ENCODE measurements at regions not wholly inside any gene's neighbourhood (a gene's known extent, or its start where the extent isn't known, plus 50 kb on each side); places are given as distances from the start of the nearest gene placed in this dataset.
A peak's percentile ranks its signal among the peaks of the same experiment; 100 is the strongest.
"Not testable (repeated sequence)": the region's sequence is repeated elsewhere in the genome, so short reads cannot be mapped to it uniquely, and the experiment has no call there.

GRCh38 chr4:33948921-33949320 is 2295.4 kb downstream of the ARAP2 start:
- Histone ChIP-seq H3K4me1 (no peaks in the 10 kb centered on the region), H3K27me3 (no peaks in the 10 kb centered on the region), H3K4me3 (no peak overlapping the region), H3K9me3 (replicated peaks) (no peaks in the 10 kb centered on the region), H3K27ac (no peak overlapping the region), H3K36me3 (no peaks in the 10 kb centered on the region)
- no peak for DNase-seq

- H3K4me1 ChIP-seq; H3K36me3 ChIP-seq; DNase-seq; H3K9me3 ChIP-seq (replicated peaks); H3K27me3 ChIP-seq; H3K27ac ChIP-seq; H3K4me3 ChIP-seq: not testable (repeated sequence)
These were observed 2290.5 kb downstream of the ARAP2 start for GRCh38 chr4:33953848-33954247.

- H3K9me3 ChIP-seq (replicated peaks): no peaks in the 10 kb centered on the region; the same call in 1 of the 2 replicates
- no peak overlapping the region for H3K27ac ChIP-seq
- peaks cover 6% of the 10 kb centered on the region for H3K4me1 ChIP-seq
- no peaks in the 10 kb centered on the region for H3K36me3 ChIP-seq
- no peaks in the 10 kb centered on the region for H3K27me3 ChIP-seq
- DNase-seq: no peak
- H3K4me3 ChIP-seq: no peak overlapping the region
These were observed 2289.6 kb downstream of the ARAP2 start for GRCh38 chr4:33954759-33955158.

- peak in 1 of 2 experiments; percentile 35 for DNase-seq
- peaks cover 8% of the 10 kb centered on the region for H3K4me1 ChIP-seq
- H3K36me3 ChIP-seq: no peaks in the 10 kb centered on the region
- H3K9me3 ChIP-seq (replicated peaks): no peaks in the 10 kb centered on the region; the same call in 1 of the 2 replicates
- H3K27me3 ChIP-seq: no peaks in the 10 kb centered on the region
- no peak overlapping the region for H3K27ac ChIP-seq
- no peak overlapping the region for H3K4me3 ChIP-seq
These were observed 2284.8 kb downstream of the ARAP2 start for GRCh38 chr4:33959519-33959918.

- Histone ChIP-seq H3K4me3 (no peak overlapping the region), H3K27me3 (no peaks in the 10 kb centered on the region), H3K4me1 (peaks cover 8% of the 10 kb centered on the region), H3K9me3 (replicated peaks) (no peaks in the 10 kb centered on the region; the same call in 1 of the 2 replicates), H3K27ac (no peak overlapping the region), H3K36me3 (no peaks in the 10 kb centered on the region)
- no peak for DNase-seq
These were observed 2282.6 kb downstream of the ARAP2 start for GRCh38 chr4:33961761-33962160.

- Histone ChIP-seq H3K36me3 (no peaks in the 10 kb centered on the region), H3K9me3 (replicated peaks) (no peaks in the 10 kb centered on the region), H3K27ac (no peak overlapping the region), H3K27me3 (no peaks in the 10 kb centered on the region), H3K4me1 (no peaks in the 10 kb centered on the region), H3K4me3 (no peak overlapping the region)
- no peak for DNase-seq
These were observed 2277.5 kb downstream of the ARAP2 start for GRCh38 chr4:33966808-33967207.

- Histone ChIP-seq H3K27ac (no peak overlapping the region), H3K36me3 (no peaks in the 10 kb centered on the region), H3K9me3 (replicated peaks) (no peaks in the 10 kb centered on the region), H3K4me3 (no peak overlapping the region), H3K27me3 (no peaks in the 10 kb centered on the region), H3K4me1 (no peaks in the 10 kb centered on the region)
- DNase-seq: no peak
These were observed 2270.0 kb downstream of the ARAP2 start for GRCh38 chr4:33974270-33974669.

GRCh38 chr4:33975995-33976394 is 2268.3 kb downstream of the ARAP2 start:
- Histone ChIP-seq H3K4me3 (no peak overlapping the region), H3K27ac (no peak overlapping the region), H3K9me3 (replicated peaks) (no peaks in the 10 kb centered on the region), H3K36me3 (no peaks in the 10 kb centered on the region), H3K4me1 (no peaks in the 10 kb centered on the region), H3K27me3 (no peaks in the 10 kb centered on the region)
- no peak for DNase-seq

- not testable (repeated sequence) for H3K4me1 ChIP-seq; DNase-seq; H3K4me3 ChIP-seq; H3K9me3 ChIP-seq (replicated peaks); H3K36me3 ChIP-seq; H3K27ac ChIP-seq; H3K27me3 ChIP-seq
These were observed 2264.5 kb downstream of the ARAP2 start for GRCh38 chr4:33979781-33980180.

- no peak overlapping the region for H3K4me3 ChIP-seq
- no peaks in the 10 kb centered on the region for H3K9me3 ChIP-seq (replicated peaks)
- no peaks in the 10 kb centered on the region for H3K4me1 ChIP-seq
- no peaks in the 10 kb centered on the region for H3K27me3 ChIP-seq
- H3K27ac ChIP-seq: no peak overlapping the region
- H3K36me3 ChIP-seq: no peaks in the 10 kb centered on the region
- DNase-seq: peak in 1 of 2 experiments; percentile 16
These were observed 2264.0 kb downstream of the ARAP2 start for GRCh38 chr4:33980361-33980760.

- Histone ChIP-seq H3K36me3 (no peaks in the 10 kb centered on the region), H3K9me3 (replicated peaks) (no peaks in the 10 kb centered on the region), H3K27me3 (no peaks in the 10 kb centered on the region), H3K4me3 (no peak overlapping the region), H3K4me1 (no peaks in the 10 kb centered on the region), H3K27ac (no peak overlapping the region)
- DNase-seq: no peak
These were observed 2254.4 kb downstream of the ARAP2 start for GRCh38 chr4:33989820-33990443.

- no peaks in the 10 kb centered on the region for H3K27me3 ChIP-seq
- DNase-seq: no peak
These were observed 2248.1 kb downstream of the ARAP2 start for GRCh38 chr4:33996075-33996718.

GRCh38 chr4:33998291-33998690 is 2246.0 kb downstream of the ARAP2 start:
- H3K4me1 ChIP-seq: no peaks in the 10 kb centered on the region
- no peaks in the 10 kb centered on the region for H3K9me3 ChIP-seq (replicated peaks)
- no peak for DNase-seq
- H3K27me3 ChIP-seq: no peaks in the 10 kb centered on the region
- no peak overlapping the region for H3K27ac ChIP-seq
- H3K4me3 ChIP-seq: no peak overlapping the region
- H3K36me3 ChIP-seq: no peaks in the 10 kb centered on the region

More at GRCh38 chr4:33996075-33996718, 2248.1 kb downstream of the ARAP2 start:
- no peaks in the 10 kb centered on the region for H3K4me1 ChIP-seq
- no peak overlapping the region for H3K27ac ChIP-seq
- H3K4me3 ChIP-seq: no peak overlapping the region
- H3K9me3 ChIP-seq (replicated peaks): no peaks in the 10 kb centered on the region
- H3K36me3 ChIP-seq: no peaks in the 10 kb centered on the region

GRCh38 chr4:34000356-34000755 is 2244.0 kb downstream of the ARAP2 start:
- no peaks in the 10 kb centered on the region for H3K9me3 ChIP-seq (replicated peaks)
- DNase-seq: no peak
- no peaks in the 10 kb centered on the region for H3K4me1 ChIP-seq
- H3K4me3 ChIP-seq: no peak overlapping the region
- no peaks in the 10 kb centered on the region for H3K36me3 ChIP-seq
- H3K27me3 ChIP-seq: no peaks in the 10 kb centered on the region
- H3K27ac ChIP-seq: no peak overlapping the region

- not testable (repeated sequence) for H3K9me3 ChIP-seq (replicated peaks); H3K4me1 ChIP-seq; H3K27ac ChIP-seq
These were observed 2237.8 kb downstream of the ARAP2 start for GRCh38 chr4:34006540-34006939.

GRCh38 chr4:34009951-34010350 is 2234.4 kb downstream of the ARAP2 start:
- no peak for DNase-seq
- Histone ChIP-seq H3K27ac (no peak overlapping the region), H3K36me3 (no peaks in the 10 kb centered on the region), H3K4me3 (no peak overlapping the region), H3K4me1 (no peaks in the 10 kb centered on the region), H3K9me3 (replicated peaks) (no peaks in the 10 kb centered on the region), H3K27me3 (no peaks in the 10 kb centered on the region)

More at GRCh38 chr4:34006540-34006939, 2237.8 kb downstream of the ARAP2 start:
- not testable (repeated sequence) for DNase-seq, H3K27me3 ChIP-seq, H3K4me3 ChIP-seq, H3K36me3 ChIP-seq
